Neural cell (in vitro differentiated cells): ENCODE measurements at regions not wholly inside any gene's neighbourhood (a gene's known extent, or its start where the extent isn't known, plus 50 kb on each side); places are given as distances from the start of the nearest gene placed in this dataset.

Experiments
- H2AFZ ChIP-seq: fragments of 200-600, 300-800 bp; sonication (generic), shearing (Covaris generic); 2 replicates; pipeline ENCODE4 v1.6.0; 2014; ENCODE audit warnings: low read depth, mild to moderate bottlenecking, antibody characterized with exemption, low read length, moderate library complexity
- H3F3A ChIP-seq: fragments of 200-600 bp; shearing (Covaris generic); 2 replicates; pipeline ENCODE4 v1.6.1; 2016; ENCODE audit warnings: mild to moderate bottlenecking, moderate library complexity, mixed read lengths, antibody characterized with exemption, low read length; ENCODE audit not compliant: insufficient read depth, poor library complexity, severe bottlenecking
- H3K27ac ChIP-seq: fragments of 200-600, 300-800 bp; sonication (generic), shearing (Covaris generic); 2 replicates; pipeline ENCODE4 v1.5.1; 2014; ENCODE audit warnings: mild to moderate bottlenecking, low read length, moderate library complexity
- H3K27me3 ChIP-seq: fragments of 300-800, 200-600 bp; sonication (generic), shearing (Covaris generic); 2 replicates; pipeline ENCODE4 v1.6.0; 2014; ENCODE audit warnings: mild to moderate bottlenecking, low read depth, low read length, moderate library complexity; ENCODE audit not compliant: insufficient read depth
- H3K36me3 ChIP-seq: fragments of 300-800, 200-600 bp; sonication (generic), shearing (Covaris generic); 2 replicates; pipeline ENCODE4 v1.5.1; 2014; ENCODE audit warnings: mild to moderate bottlenecking, antibody characterized with exemption, low read length, moderate library complexity; ENCODE audit not compliant: insufficient read depth
- H3K4me2 ChIP-seq: fragments of 300-800, 200-600 bp; sonication (generic), shearing (Covaris generic); 2 replicates; pipeline ENCODE4 v1.6.0; 2014; ENCODE audit warnings: mild to moderate bottlenecking, low read length
- H3K4me3 ChIP-seq: fragments of 300-800, 200-600 bp; sonication (generic), shearing (Covaris generic); 2 replicates; pipeline ENCODE4 v1.5.1; 2014; ENCODE audit warnings: mild to moderate bottlenecking, low read length, moderate library complexity
- H3K79me2 ChIP-seq: fragments of 200-600 bp; shearing (Covaris generic); replicated peaks from 2 replicates; pipeline ENCODE4 v1.6.0; 2014; ENCODE audit warnings: mild to moderate bottlenecking, low read length, moderate library complexity; ENCODE audit not compliant: insufficient read depth
- H3K9ac ChIP-seq: fragments of 300-800, 200-600 bp; sonication (generic), shearing (Covaris generic); 2 replicates; pipeline ENCODE4 v1.6.1; 2016; ENCODE audit warnings: mild to moderate bottlenecking, low read length, mixed read lengths
- H3K9me2 ChIP-seq: fragments of 200-600 bp; shearing (Covaris generic); 2 replicates; pipeline ENCODE4 v1.6.1; 2016; ENCODE audit warnings: mild to moderate bottlenecking, low read length, mixed read lengths; ENCODE audit not compliant: insufficient read depth
- H3K9me3 ChIP-seq: fragments of 200-600, 300-800 bp; sonication (generic), shearing (Covaris generic); 2 replicates; pipeline ENCODE4 v1.6.1; 2016; ENCODE audit warnings: mild to moderate bottlenecking, mixed run types, low read length, moderate library complexity, mixed read lengths
- H4K20me1 ChIP-seq: fragments of 200-600 bp; shearing (Covaris generic); 2 replicates; pipeline ENCODE4 v1.6.1; 2016; ENCODE audit warnings: mild to moderate bottlenecking, mixed run types; ENCODE audit not compliant: insufficient read depth
- CTCF ChIP-seq: fragments of 450-650 bp; IDR thresholded peaks from 2 replicates; pipeline ENCODE4 v1.5.1; 2014; ENCODE audit warnings: antibody characterized with exemption, mild to moderate bottlenecking, moderate library complexity; ENCODE audit not compliant: poor library complexity, severe bottlenecking
- EP300 ChIP-seq: fragments of 450-650 bp; conservative IDR thresholded peaks from 2 replicates; pipeline ENCODE4 v1.6.1; 2014; ENCODE audit warnings: antibody characterized with exemption, mild to moderate bottlenecking, moderate library complexity; ENCODE audit not compliant: poor library complexity, severe bottlenecking
- EZH2 ChIP-seq: fragments of 200-600, 300-800 bp; shearing (Covaris generic), sonication (generic); IDR thresholded peaks from 2 replicates; pipeline ENCODE4 v1.6.1; 2014; ENCODE audit warnings: antibody characterized with exemption, low read length, borderline replicate concordance, mild to moderate bottlenecking; ENCODE audit not compliant: insufficient read depth, poor library complexity, severe bottlenecking
- MXI1 ChIP-seq: fragments of 450-650 bp; conservative IDR thresholded peaks from 2 replicates; pipeline ENCODE4 v1.6.1; 2014; ENCODE audit warnings: antibody characterized with exemption, mild to moderate bottlenecking; ENCODE audit not compliant: poor library complexity, severe bottlenecking
- POLR2AphosphoS5 ChIP-seq: IDR thresholded peaks from 2 replicates; pipeline ENCODE4 v1.6.1; 2012
- RAD21 ChIP-seq: fragments of 450-650 bp; conservative IDR thresholded peaks from 2 replicates; pipeline ENCODE4 v1.6.1; 2014; ENCODE audit warnings: antibody characterized with exemption, mild to moderate bottlenecking, moderate library complexity
- REST ChIP-seq: IDR thresholded peaks from 2 replicates; pipeline ENCODE4 v1.6.1; 2012; ENCODE audit warnings: borderline replicate concordance
- SMC3 ChIP-seq: fragments of 450-650 bp; conservative IDR thresholded peaks from 2 replicates; pipeline ENCODE4 v1.6.1; 2014; ENCODE audit warnings: antibody characterized with exemption, mild to moderate bottlenecking, moderate library complexity; ENCODE audit not compliant: poor library complexity
- TAF1 ChIP-seq: IDR thresholded peaks from 2 replicates; pipeline ENCODE4 v1.6.1; 2012; ENCODE audit warnings: low read depth

GRCh38 chr2:61662990-61663389 lies 124.8 kb upstream of the XPO1 start:
- Histone ChIP-seq H3K36me3 (no peaks in the 10 kb centered on the region), H3F3A (no peaks in the 10 kb centered on the region), H4K20me1 (no peaks in the 10 kb centered on the region), H3K27ac (no peak overlapping the region), H3K4me2 (no peak overlapping the region), H2AFZ (no peak overlapping the region), H3K9me2 (no peaks in the 10 kb centered on the region), H3K4me3 (no peak overlapping the region), H3K79me2 (no peaks in the 10 kb centered on the region), H3K27me3 (no peaks in the 10 kb centered on the region), H3K9me3 (no peaks in the 10 kb centered on the region), H3K9ac (no peak overlapping the region)
- TF ChIP-seq POLR2AphosphoS5: no peak
- TF ChIP-seq EP300: no peak
- no peak for TF ChIP-seq SMC3
- TF ChIP-seq EZH2: no peak
- TF ChIP-seq REST: no peak
- no peak for TF ChIP-seq RAD21
- TF ChIP-seq MXI1: no peak
- TF ChIP-seq CTCF: no peak
- TF ChIP-seq TAF1: no peak

GRCh38 chr2:61660511-61661388 lies 122.6 kb upstream of the XPO1 start:
- Histone ChIP-seq H3K79me2 (no peaks in the 10 kb centered on the region), H3K9me3 (no peaks in the 10 kb centered on the region), H3K27ac (no peak overlapping the region), H2AFZ (no peak overlapping the region), H3K27me3 (no peaks in the 10 kb centered on the region), H3K4me3 (no peak overlapping the region), H3K9ac (no peak overlapping the region), H3K9me2 (no peaks in the 10 kb centered on the region), H3F3A (no peaks in the 10 kb centered on the region), H3K4me2 (no peak overlapping the region), H3K36me3 (no peaks in the 10 kb centered on the region), H4K20me1 (no peaks in the 10 kb centered on the region)
- TF ChIP-seq EP300 (no peak), EZH2 (no peak), CTCF (no peak), TAF1 (no peak), SMC3 (no peak), MXI1 (no peak), REST (no peak), RAD21 (no peak), POLR2AphosphoS5 (no peak)
